ENCODE measurements at regions not wholly inside any gene's neighbourhood (a gene's known extent, or its start where the extent isn't known, plus 50 kb on each side); places are given as distances from the start of the nearest gene placed in this dataset.
A peak's percentile ranks its signal among the peaks of the same experiment; 100 is the strongest.

DNA sequence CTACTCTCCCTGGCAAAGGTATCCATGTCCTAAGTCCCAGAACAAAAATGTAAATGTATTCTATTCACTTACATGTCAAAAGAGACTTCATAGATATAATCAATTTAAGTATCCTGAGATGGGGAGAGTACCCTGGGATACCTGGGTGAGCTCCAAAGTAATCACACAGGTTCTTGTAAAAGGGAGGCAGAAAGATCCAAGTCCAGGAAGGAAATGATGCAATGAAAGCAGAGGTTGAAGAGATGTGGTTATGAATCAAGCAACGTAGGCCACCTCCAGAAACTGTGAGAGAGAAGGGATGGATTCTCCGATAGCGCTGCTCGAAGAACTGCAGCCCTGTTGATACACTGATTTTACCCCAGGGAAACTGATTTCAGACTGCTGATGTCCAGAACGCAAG is 93.9 kb upstream of the VGLL3 start:
- no peak overlapping the region for H3K9ac ChIP-seq
- no peak overlapping the region for H3K4me3 ChIP-seq (ENCODE audit: low read depth in 2 of 2, low read length in 1 of 2)
- no peaks in the 10 kb centered on the region for H3K9me3 ChIP-seq
- POLR2A ChIA-PET: no interaction called here
- no peaks in the 10 kb centered on the region for H3K9me2 ChIP-seq
- WGBS (ENCODE audit: low lambda C conversion rate): 56% methylated on average over 5 of the region's 5 CpGs
- H3K27me3 ChIP-seq (ENCODE audit: insufficient read depth): no peaks in the 10 kb centered on the region
- no peak overlapping the region for H3K4me2 ChIP-seq
- H2AFZ ChIP-seq (ENCODE audit: low read depth): no peak overlapping the region
- no peak overlapping the region for H3K27ac ChIP-seq (ENCODE audit: low read depth in 2 of 2, low read length in 1 of 2)
- no peaks in the 10 kb centered on the region for H4K20me1 ChIP-seq (ENCODE audit: insufficient read depth)
- TF ChIP-seq EZH2phosphoT487 (IDR thresholded peaks at IDR 0.05; ENCODE audit: borderline replicate concordance, low read depth) (no peak), FOSL2 (IDR thresholded peaks at IDR 0.05; ENCODE audit: borderline replicate concordance, low read depth) (no peak), YY1 (IDR thresholded peaks at IDR 0.05; ENCODE audit: low read depth) (no peak), EP300 (IDR thresholded peaks at IDR 0.05; ENCODE audit: borderline replicate concordance in 1 of 2, low read depth in 1 of 2, low read length in 1 of 2) (no peak)
- TF ChIP-seq, protein P1, sequence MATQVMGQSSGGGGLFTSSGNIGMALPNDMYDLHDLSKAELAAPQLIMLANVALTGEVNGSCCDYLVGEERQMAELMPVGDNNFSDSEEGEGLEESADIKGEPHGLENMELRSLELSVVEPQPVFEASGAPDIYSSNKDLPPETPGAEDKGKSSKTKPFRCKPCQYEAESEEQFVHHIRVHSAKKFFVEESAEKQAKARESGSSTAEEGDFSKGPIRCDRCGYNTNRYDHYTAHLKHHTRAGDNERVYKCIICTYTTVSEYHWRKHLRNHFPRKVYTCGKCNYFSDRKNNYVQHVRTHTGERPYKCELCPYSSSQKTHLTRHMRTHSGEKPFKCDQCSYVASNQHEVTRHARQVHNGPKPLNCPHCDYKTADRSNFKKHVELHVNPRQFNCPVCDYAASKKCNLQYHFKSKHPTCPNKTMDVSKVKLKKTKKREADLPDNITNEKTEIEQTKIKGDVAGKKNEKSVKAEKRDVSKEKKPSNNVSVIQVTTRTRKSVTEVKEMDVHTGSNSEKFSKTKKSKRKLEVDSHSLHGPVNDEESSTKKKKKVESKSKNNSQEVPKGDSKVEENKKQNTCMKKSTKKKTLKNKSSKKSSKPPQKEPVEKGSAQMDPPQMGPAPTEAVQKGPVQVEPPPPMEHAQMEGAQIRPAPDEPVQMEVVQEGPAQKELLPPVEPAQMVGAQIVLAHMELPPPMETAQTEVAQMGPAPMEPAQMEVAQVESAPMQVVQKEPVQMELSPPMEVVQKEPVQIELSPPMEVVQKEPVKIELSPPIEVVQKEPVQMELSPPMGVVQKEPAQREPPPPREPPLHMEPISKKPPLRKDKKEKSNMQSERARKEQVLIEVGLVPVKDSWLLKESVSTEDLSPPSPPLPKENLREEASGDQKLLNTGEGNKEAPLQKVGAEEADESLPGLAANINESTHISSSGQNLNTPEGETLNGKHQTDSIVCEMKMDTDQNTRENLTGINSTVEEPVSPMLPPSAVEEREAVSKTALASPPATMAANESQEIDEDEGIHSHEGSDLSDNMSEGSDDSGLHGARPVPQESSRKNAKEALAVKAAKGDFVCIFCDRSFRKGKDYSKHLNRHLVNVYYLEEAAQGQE (IDR thresholded peaks at IDR 0.05; ENCODE audit: low read depth, low read length): no peak
- TF ChIP-seq, protein P2, sequence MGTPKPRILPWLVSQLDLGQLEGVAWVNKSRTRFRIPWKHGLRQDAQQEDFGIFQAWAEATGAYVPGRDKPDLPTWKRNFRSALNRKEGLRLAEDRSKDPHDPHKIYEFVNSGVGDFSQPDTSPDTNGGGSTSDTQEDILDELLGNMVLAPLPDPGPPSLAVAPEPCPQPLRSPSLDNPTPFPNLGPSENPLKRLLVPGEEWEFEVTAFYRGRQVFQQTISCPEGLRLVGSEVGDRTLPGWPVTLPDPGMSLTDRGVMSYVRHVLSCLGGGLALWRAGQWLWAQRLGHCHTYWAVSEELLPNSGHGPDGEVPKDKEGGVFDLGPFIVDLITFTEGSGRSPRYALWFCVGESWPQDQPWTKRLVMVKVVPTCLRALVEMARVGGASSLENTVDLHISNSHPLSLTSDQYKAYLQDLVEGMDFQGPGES (IDR thresholded peaks at IDR 0.05; ENCODE audit: low read depth, low read length): no peak
- TF ChIP-seq, protein P3, sequence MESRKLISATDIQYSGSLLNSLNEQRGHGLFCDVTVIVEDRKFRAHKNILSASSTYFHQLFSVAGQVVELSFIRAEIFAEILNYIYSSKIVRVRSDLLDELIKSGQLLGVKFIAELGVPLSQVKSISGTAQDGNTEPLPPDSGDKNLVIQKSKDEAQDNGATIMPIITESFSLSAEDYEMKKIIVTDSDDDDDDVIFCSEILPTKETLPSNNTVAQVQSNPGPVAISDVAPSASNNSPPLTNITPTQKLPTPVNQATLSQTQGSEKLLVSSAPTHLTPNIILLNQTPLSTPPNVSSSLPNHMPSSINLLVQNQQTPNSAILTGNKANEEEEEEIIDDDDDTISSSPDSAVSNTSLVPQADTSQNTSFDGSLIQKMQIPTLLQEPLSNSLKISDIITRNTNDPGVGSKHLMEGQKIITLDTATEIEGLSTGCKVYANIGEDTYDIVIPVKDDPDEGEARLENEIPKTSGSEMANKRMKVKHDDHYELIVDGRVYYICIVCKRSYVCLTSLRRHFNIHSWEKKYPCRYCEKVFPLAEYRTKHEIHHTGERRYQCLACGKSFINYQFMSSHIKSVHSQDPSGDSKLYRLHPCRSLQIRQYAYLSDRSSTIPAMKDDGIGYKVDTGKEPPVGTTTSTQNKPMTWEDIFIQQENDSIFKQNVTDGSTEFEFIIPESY (IDR thresholded peaks at IDR 0.05; ENCODE audit: borderline replicate concordance, low read depth): no peak
- H3K36me3 ChIP-seq (replicated peaks in 1 of 2; ENCODE audit: control insufficient read depth in 1 of 2, insufficient read depth in 2 of 2, low read length in 1 of 2): no peaks in the 10 kb centered on the region
- H3K79me2 ChIP-seq (ENCODE audit: insufficient read depth): no peaks in the 10 kb centered on the region
- no peak for DNase-seq
- H3K4me1 ChIP-seq (ENCODE audit: control insufficient read depth in 1 of 2, insufficient read depth in 2 of 2, low read depth in 1 of 2, low read length in 1 of 2): no peaks in the 10 kb centered on the region
- CTCF ChIA-PET: interaction anchor here (1.3 kb wide), 1 partner anchor 312 kb away, joined by 3 read pairs; no protein-coding TSS in a partner anchor
- no peaks in the 10 kb centered on the region for H3F3A ChIP-seq (replicated peaks; ENCODE audit: insufficient read depth)

DNA sequence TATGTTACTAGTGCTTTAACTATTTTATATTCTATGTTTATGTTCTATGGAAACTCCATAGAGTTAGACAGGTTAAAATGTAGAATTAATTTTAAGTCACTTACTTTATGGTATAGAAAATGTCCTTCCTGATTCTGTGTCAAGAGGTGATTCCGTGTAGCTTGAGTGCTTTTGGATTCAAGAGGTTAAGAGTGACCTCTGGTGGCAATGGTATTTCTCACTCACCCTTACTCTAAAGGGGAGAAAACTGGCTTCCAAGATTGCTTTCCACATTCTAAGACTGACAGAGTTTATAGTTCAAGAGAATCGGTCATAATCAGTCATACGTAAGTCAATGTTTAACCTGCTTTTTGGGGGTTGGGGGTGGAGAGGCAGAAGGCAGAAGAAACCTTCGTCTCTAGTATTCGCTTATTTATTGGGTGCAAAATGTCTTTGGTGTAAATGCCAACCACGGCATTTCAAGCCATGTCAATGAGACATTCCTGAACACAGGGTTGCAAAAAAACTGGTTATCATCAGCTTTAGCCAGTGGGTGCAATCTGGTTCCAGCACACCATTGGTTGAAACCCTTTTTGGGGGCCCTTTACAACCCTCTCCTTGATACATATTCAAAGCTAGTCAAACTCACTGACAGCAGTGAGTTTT is 92.0 kb upstream of the VGLL3 start:
- POLR2A ChIA-PET: no interaction called here
- no peaks in the 10 kb centered on the region for H3K36me3 ChIP-seq (replicated peaks in 1 of 2; ENCODE audit: control insufficient read depth in 1 of 2, insufficient read depth in 2 of 2, low read length in 1 of 2)
- H3K4me2 ChIP-seq: no peak overlapping the region
- no peaks in the 10 kb centered on the region for H3K79me2 ChIP-seq (ENCODE audit: insufficient read depth)
- no peak overlapping the region; a peak in 1 of 4 replicates for H3K4me3 ChIP-seq (ENCODE audit: low read depth in 2 of 2, low read length in 1 of 2)
- no peaks in the 10 kb centered on the region for H3F3A ChIP-seq (replicated peaks; ENCODE audit: insufficient read depth)
- CTCF ChIA-PET: interaction anchor here (0.6 to 1.7 kb wide), 11 partner anchors 9 to 310 kb away, joined by 3 to 7 read pairs (median 4); no protein-coding TSS in a partner anchor
- H3K27ac ChIP-seq (ENCODE audit: low read depth in 2 of 2, low read length in 1 of 2): no peak overlapping the region
- no peaks in the 10 kb centered on the region for H3K9me2 ChIP-seq
- no peaks in the 10 kb centered on the region for H3K9me3 ChIP-seq
- DNase-seq: peak; percentile 30
- 29% methylated on average over 6 of the region's 6 CpGs for WGBS (ENCODE audit: low lambda C conversion rate)
- H4K20me1 ChIP-seq (ENCODE audit: insufficient read depth): no peaks in the 10 kb centered on the region
- H2AFZ ChIP-seq (ENCODE audit: low read depth): no peak overlapping the region
- H3K9ac ChIP-seq: no peak overlapping the region
- no peaks in the 10 kb centered on the region for H3K27me3 ChIP-seq (ENCODE audit: insufficient read depth)
- TF ChIP-seq YY1 (IDR thresholded peaks at IDR 0.05; ENCODE audit: low read depth) (no peak), SMC3 (IDR thresholded peaks at IDR 0.05; ENCODE audit: low read depth, low read length) (peak; percentile 60), RAD21 (IDR thresholded peaks at IDR 0.05; ENCODE audit: low read length) (peak; percentile 57), JUND (IDR thresholded peaks at IDR 0.05) (no peak), NRF1 (IDR thresholded peaks at IDR 0.05; ENCODE audit: low read depth, low read length) (no peak), CHD2 (IDR thresholded peaks at IDR 0.05; ENCODE audit: low read length, partially characterized antibody) (no peak)
- TF ChIP-seq, protein P4, sequence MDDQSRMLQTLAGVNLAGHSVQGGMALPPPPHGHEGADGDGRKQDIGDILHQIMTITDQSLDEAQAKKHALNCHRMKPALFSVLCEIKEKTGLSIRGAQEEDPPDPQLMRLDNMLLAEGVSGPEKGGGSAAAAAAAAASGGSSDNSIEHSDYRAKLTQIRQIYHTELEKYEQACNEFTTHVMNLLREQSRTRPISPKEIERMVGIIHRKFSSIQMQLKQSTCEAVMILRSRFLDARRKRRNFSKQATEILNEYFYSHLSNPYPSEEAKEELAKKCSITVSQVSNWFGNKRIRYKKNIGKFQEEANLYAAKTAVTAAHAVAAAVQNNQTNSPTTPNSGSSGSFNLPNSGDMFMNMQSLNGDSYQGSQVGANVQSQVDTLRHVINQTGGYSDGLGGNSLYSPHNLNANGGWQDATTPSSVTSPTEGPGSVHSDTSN (IDR thresholded peaks at IDR 0.05): no peak
- TF ChIP-seq, protein P5, sequence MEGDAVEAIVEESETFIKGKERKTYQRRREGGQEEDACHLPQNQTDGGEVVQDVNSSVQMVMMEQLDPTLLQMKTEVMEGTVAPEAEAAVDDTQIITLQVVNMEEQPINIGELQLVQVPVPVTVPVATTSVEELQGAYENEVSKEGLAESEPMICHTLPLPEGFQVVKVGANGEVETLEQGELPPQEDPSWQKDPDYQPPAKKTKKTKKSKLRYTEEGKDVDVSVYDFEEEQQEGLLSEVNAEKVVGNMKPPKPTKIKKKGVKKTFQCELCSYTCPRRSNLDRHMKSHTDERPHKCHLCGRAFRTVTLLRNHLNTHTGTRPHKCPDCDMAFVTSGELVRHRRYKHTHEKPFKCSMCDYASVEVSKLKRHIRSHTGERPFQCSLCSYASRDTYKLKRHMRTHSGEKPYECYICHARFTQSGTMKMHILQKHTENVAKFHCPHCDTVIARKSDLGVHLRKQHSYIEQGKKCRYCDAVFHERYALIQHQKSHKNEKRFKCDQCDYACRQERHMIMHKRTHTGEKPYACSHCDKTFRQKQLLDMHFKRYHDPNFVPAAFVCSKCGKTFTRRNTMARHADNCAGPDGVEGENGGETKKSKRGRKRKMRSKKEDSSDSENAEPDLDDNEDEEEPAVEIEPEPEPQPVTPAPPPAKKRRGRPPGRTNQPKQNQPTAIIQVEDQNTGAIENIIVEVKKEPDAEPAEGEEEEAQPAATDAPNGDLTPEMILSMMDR (IDR thresholded peaks at IDR 0.05): peak; percentile 70
- H3K4me1 ChIP-seq (ENCODE audit: control insufficient read depth in 1 of 2, insufficient read depth in 2 of 2, low read depth in 1 of 2, low read length in 1 of 2): no peaks in the 10 kb centered on the region

All from SK-N-SH (cell line).